ENCODE measurements at regions not wholly inside any gene's neighbourhood (a gene's known extent, or its start where the extent isn't known, plus 50 kb on each side); places are given as distances from the start of the nearest gene placed in this dataset.
A peak's percentile ranks its signal among the peaks of the same experiment; 100 is the strongest.

DNA sequence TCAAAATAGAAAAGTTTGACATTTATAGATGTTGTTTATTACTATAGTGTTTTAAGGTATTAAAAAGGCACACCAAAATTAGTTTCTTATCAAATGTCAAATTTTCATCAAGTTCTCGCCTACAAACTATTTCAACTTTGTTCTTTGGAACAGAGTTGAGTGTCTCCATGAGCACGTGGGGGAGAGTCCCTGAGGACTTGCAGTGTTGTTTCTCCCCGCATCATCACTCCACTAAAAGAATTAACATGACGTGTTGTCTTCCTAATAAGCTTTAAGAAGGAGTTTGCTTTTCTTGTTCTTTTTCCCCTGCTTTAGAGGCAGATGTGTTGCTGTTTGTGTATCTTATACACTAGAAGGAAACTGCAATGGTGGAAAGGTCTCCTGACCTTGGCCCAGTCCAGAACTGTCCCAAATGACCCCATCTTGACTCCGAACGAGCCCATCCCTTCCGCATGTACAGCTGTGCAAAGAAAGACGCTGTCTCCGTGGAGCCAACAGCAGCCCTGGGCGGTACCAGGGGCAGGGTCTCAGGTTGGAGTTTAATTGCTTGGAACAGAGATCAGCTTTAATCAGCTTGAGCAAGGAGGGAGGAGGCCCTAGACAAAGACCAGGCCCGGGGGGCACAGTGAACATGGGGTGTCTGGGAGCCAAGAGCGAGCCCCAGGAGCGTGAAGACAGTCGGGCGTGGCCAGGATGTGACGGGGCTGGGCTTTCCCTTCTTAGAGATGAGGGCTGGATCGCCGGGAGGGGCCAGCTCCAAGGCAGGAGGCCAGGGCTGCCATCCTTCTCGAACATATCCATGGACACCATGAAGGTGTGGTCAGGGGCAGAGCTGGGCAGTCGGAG is 215.4 kb upstream of the RTL1 start:
- H3K4me1 ChIP-seq (ENCODE audit: control insufficient read depth in 1 of 2, insufficient read depth in 2 of 2, low read depth in 1 of 2, low read length in 1 of 2) = peaks cover 0 to 41% of the 10 kb centered on the region in 2 experiments; a peak in 1 of 4 replicates
- no peaks in the 10 kb centered on the region for H3K9me3 ChIP-seq
- no peaks in the 10 kb centered on the region for H3K9me2 ChIP-seq
- H3K79me2 ChIP-seq (ENCODE audit: insufficient read depth) = no peaks in the 10 kb centered on the region
- TF ChIP-seq ELF1 (IDR thresholded peaks at IDR 0.05) = no peak
- no peak for TF ChIP-seq TEAD4 (IDR thresholded peaks at IDR 0.05; ENCODE audit: borderline replicate concordance, insufficient read depth)
- TF ChIP-seq RCOR1 (IDR thresholded peaks at IDR 0.05; ENCODE audit: low read length) = no peak
- no peak for TF ChIP-seq JUND (IDR thresholded peaks at IDR 0.05)
- no peak for TF ChIP-seq POLR2AphosphoS5 (IDR thresholded peaks at IDR 0.05; ENCODE audit: low read depth, low read length)
- TF ChIP-seq GABPA (IDR thresholded peaks at IDR 0.05; ENCODE audit: low read depth) = no peak
- TF ChIP-seq, protein P1, sequence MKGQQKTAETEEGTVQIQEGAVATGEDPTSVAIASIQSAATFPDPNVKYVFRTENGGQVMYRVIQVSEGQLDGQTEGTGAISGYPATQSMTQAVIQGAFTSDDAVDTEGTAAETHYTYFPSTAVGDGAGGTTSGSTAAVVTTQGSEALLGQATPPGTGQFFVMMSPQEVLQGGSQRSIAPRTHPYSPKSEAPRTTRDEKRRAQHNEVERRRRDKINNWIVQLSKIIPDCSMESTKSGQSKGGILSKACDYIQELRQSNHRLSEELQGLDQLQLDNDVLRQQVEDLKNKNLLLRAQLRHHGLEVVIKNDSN (IDR thresholded peaks at IDR 0.05; ENCODE audit: borderline replicate concordance, low read depth) = no peak
- no peak for TF ChIP-seq FOSL2 (IDR thresholded peaks at IDR 0.05; ENCODE audit: borderline replicate concordance, low read depth)
- TF ChIP-seq, protein P2, sequence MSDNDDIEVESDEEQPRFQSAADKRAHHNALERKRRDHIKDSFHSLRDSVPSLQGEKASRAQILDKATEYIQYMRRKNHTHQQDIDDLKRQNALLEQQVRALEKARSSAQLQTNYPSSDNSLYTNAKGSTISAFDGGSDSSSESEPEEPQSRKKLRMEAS (IDR thresholded peaks at IDR 0.05; ENCODE audit: low read depth) = no peak
- TF ChIP-seq NRF1 (IDR thresholded peaks at IDR 0.05; ENCODE audit: low read depth, low read length) = no peak
- no peak for TF ChIP-seq RFX5 (IDR thresholded peaks at IDR 0.05; ENCODE audit: low read length)
- TF ChIP-seq RAD21 (IDR thresholded peaks at IDR 0.05; ENCODE audit: low read length) = no peak
- no peak for TF ChIP-seq CHD2 (IDR thresholded peaks at IDR 0.05; ENCODE audit: low read length, partially characterized antibody)
- no peak for TF ChIP-seq MXI1 (IDR thresholded peaks at IDR 0.05; ENCODE audit: low read depth, low read length)
- H3K4me3 ChIP-seq (ENCODE audit: low read depth in 2 of 2, low read length in 1 of 2) = no peak overlapping the region
- WGBS (ENCODE audit: low lambda C conversion rate) = 67% methylated on average over 15 of the region's 20 CpGs
- POLR2A ChIA-PET = interaction anchor here (2.1 kb wide), 1 partner anchor 13 kb away, joined by 4 read pairs; no protein-coding TSS in a partner anchor
- H3K9ac ChIP-seq = no peak overlapping the region
- no peaks in the 10 kb centered on the region for H4K20me1 ChIP-seq (ENCODE audit: insufficient read depth)
- H3K36me3 ChIP-seq (replicated peaks in 1 of 2; ENCODE audit: control insufficient read depth in 1 of 2, insufficient read depth in 2 of 2, low read length in 1 of 2) = no peaks in the 10 kb centered on the region
- H3K27ac ChIP-seq (ENCODE audit: low read depth in 2 of 2, low read length in 1 of 2) = no peak overlapping the region; a peak in 1 of 4 replicates
- no peak overlapping the region for H3K4me2 ChIP-seq
- H3F3A ChIP-seq (replicated peaks; ENCODE audit: insufficient read depth) = no peaks in the 10 kb centered on the region
- CTCF ChIA-PET = interaction anchor here (0.6 to 2.5 kb wide), 4 partner anchors 14 to 393 kb away, joined by 3 to 11 read pairs (median 4); no protein-coding TSS in a partner anchor
- no peak overlapping the region for H2AFZ ChIP-seq (ENCODE audit: low read depth)
- H3K27me3 ChIP-seq (ENCODE audit: insufficient read depth) = no peaks in the 10 kb centered on the region
- DNase-seq = peak; percentile 18

DNA sequence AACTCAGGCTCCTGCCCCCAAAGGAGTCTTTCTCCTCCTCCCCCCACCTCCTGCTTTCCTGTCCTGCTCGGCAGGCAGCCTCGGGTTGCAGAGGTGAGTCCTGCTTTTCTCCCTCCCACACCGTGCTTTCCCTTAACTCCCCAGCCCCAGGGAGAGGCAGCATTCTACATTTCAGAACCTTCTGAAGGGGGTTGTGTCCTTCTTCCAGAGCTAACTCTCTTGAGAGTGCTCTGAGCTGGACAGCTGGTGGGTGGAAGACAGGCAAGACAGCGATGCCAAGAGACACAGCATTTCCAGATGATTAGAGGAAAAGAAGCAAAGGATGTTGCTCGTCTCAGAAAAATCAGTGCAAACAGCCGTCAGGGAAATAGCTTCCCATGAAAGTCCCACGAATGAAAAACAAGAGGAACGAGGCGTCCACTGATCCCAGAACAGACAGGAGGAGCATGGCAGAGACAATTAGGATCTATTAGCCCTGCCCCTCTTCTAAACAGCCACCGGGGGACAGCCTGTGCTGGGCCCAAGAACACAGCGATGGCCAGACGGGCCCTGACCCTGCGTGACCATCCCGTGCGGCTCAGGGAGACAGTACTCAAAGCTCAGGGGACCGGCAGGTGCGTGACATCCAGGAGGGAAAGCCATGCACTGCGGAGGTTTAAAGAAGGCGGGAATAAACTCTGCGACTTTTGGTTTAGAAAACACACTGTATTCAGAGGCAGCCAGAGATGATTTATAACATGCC is 216.5 kb upstream of the RTL1 start:
- CTCF ChIA-PET = interaction anchor here (0.6 to 2.5 kb wide), 6 partner anchors 10 to 442 kb away, joined by 3 to 11 read pairs (median 3); no protein-coding TSS in a partner anchor
- H3K9me2 ChIP-seq = no peaks in the 10 kb centered on the region
- peak; percentile 61 for DNase-seq
- POLR2A ChIA-PET = interaction anchor here (2.1 kb wide), 1 partner anchor 12 kb away, joined by 4 read pairs; no protein-coding TSS in a partner anchor
- peaks cover 0 to 42% of the 10 kb centered on the region in 2 experiments; a peak in 1 of 4 replicates for H3K4me1 ChIP-seq (ENCODE audit: control insufficient read depth in 1 of 2, insufficient read depth in 2 of 2, low read depth in 1 of 2, low read length in 1 of 2)
- H3F3A ChIP-seq (replicated peaks; ENCODE audit: insufficient read depth) = no peaks in the 10 kb centered on the region
- no peaks in the 10 kb centered on the region for H3K79me2 ChIP-seq (ENCODE audit: insufficient read depth)
- H3K36me3 ChIP-seq (replicated peaks in 1 of 2; ENCODE audit: control insufficient read depth in 1 of 2, insufficient read depth in 2 of 2, low read length in 1 of 2) = no peaks in the 10 kb centered on the region
- no peaks in the 10 kb centered on the region for H3K9me3 ChIP-seq
- no peak overlapping the region for H2AFZ ChIP-seq (ENCODE audit: low read depth)
- H3K27ac ChIP-seq (ENCODE audit: low read depth in 2 of 2, low read length in 1 of 2) = peak overlapping the region in 1 of 2 experiments; percentile 44; a peak in 1 of 4 replicates
- H3K9ac ChIP-seq = no peak overlapping the region
- no peak for TF ChIP-seq MXI1 (IDR thresholded peaks at IDR 0.05; ENCODE audit: low read depth, low read length)
- peak; percentile 34; the same call in 1 of the 2 replicates for TF ChIP-seq RAD21 (IDR thresholded peaks at IDR 0.05; ENCODE audit: low read length)
- no peak for TF ChIP-seq GABPA (IDR thresholded peaks at IDR 0.05; ENCODE audit: low read depth)
- TF ChIP-seq POLR2AphosphoS5 (IDR thresholded peaks at IDR 0.05; ENCODE audit: low read depth, low read length) = no peak
- no peak for TF ChIP-seq ELF1 (IDR thresholded peaks at IDR 0.05)
- no peak for TF ChIP-seq EZH2phosphoT487 (IDR thresholded peaks at IDR 0.05; ENCODE audit: borderline replicate concordance, low read depth)
- WGBS (ENCODE audit: low lambda C conversion rate) = 56% methylated on average over 18 of the region's 20 CpGs
- no peaks in the 10 kb centered on the region for H3K27me3 ChIP-seq (ENCODE audit: insufficient read depth)
- no peak overlapping the region for H3K4me2 ChIP-seq
- H4K20me1 ChIP-seq (ENCODE audit: insufficient read depth) = no peaks in the 10 kb centered on the region
- no peak overlapping the region for H3K4me3 ChIP-seq (ENCODE audit: low read depth in 2 of 2, low read length in 1 of 2)

Measured in SK-N-SH (cell line).